ENCODE measurements at regions not wholly inside any gene's neighbourhood (a gene's known extent, or its start where the extent isn't known, plus 50 kb on each side); places are given as distances from the start of the nearest gene placed in this dataset.
A peak's percentile ranks its signal among the peaks of the same experiment; 100 is the strongest.

DNA sequence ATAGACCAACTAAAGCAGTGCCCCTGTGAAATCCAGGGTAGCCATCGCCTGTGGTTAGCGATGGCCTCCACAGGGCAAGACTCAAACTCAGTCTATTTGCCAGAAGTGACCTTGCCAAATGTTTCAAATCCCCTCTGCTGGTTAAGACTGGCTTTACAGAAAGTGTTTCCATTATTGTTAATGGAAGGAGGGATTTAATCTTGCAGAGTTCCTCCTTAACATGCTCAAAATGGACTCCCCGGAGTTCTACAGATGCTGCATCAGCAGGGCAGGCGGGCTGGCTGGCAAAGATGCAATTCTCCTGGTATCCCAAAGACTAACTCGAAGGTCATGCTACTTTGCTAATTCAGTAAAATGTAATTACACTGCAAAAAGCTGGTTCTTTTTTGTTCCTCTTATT is 313.0 kb upstream of the SLC7A11 start:
- no peak for DNase-seq

- DNase-seq = no peak
Measured at GRCh38 chr4:138553001-138553845, 311.1 kb upstream of the SLC7A11 start.

- no peak for DNase-seq
Measured at GRCh38 chr4:138542191-138542776, 300.1 kb upstream of the SLC7A11 start.

GRCh38 chr4:138540056-138540800 is 298.1 kb upstream of the SLC7A11 start:
- no peak for DNase-seq

DNA sequence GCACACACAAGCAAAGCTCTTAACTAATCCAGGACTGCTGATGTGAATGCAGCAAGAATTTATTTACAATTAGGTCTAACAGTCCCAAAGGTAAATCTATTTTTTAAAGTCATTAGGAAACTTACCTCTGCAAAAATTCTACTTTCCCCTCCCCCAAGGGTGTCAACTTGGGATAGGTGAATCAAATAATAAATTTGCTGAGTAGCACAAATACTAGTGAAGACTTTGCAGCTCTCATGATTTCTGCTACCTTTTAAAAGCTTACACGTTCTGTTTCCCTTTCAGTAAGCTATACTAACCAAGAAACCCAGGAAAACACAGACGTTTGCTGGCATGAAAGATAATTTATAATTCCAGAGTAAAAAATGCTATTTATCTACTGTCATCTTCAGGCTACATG is 296.6 kb upstream of the SLC7A11 start:
- DNase-seq = no peak

DNA sequence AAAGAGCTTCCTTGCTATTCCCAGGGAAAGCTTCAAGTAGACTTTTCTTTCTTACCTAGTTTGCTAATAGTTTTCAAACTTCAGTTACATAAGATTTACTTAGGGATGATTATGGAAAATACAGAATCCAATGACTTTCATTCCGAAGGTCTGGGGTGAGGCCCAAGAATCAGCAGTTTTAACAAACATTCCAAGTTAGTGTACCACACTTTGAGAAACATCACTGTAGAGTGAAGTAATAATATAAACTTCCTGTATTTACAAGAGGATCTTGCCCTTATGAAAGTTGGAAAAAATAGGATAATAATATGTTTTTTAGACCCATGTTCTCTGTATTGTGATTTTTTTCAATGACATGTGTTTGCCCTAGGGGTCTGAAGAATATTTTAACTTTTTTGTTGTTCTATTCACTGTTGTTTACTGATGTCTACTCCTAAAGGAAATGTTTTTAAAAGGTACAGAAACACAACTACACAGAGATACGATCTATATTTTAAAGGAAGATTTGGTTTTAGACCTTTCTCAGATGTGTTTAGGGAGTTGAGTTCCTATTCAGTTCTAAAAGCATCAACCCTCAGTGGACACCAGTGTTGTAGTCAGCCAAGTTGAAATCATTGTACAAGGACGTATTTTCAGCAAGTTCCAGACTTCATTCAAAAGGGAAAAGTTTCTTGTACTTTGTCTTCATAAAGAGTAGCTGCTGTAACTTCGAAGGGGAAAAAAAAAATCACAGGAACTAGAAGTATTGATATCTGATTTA is 295.8 kb upstream of the SLC7A11 start:
- DNase-seq = no peak

GRCh38 chr4:138535316-138535715 is 293.2 kb upstream of the SLC7A11 start:
- no peak for DNase-seq

DNA sequence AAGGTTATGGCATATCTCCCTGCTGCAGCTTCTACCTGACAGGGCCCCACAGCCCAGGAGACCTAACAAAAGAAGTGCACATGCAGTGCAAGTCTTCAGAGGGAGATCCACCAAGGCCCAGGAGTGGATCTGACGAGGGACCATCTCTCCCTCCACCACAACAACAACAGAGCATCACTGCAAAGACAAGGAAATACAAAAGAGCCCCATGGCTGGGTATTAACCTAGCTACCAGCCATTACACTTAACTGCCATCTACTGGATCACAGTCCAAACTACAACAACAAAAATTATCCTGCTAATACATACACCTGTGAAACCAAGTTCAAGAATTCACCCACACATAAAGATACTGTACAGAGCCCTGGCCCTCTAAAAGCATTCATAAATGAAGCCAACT is 280.2 kb upstream of the SLC7A11 start:
- DNase-seq = no peak

- no peak for DNase-seq
Measured at GRCh38 chr4:138521809-138522208, 279.7 kb upstream of the SLC7A11 start.

DNA sequence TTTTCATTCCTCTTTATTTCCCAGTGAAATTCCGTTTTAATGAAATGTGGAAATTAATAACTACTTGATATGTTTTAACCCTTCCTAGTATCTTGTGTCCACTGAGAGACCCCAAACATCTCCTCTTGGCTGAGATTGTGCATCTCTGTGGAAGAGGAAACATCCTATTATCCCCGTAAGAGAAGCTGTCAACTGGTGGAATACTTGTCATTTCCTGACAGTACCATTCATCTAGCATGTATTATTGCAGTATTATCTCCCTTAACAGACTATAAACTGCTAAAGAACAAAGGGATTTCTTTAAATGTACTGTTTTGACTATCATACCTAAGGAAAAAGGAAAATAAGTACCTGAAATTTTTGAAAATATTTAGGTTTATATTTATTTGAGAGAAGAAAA is 277.3 kb upstream of the SLC7A11 start:
- DNase-seq = no peak

- no peak for DNase-seq
Measured at GRCh38 chr4:138513535-138513934, 271.4 kb upstream of the SLC7A11 start.

- no peak for DNase-seq
Measured at GRCh38 chr4:138512756-138513155, 270.6 kb upstream of the SLC7A11 start.

DNA sequence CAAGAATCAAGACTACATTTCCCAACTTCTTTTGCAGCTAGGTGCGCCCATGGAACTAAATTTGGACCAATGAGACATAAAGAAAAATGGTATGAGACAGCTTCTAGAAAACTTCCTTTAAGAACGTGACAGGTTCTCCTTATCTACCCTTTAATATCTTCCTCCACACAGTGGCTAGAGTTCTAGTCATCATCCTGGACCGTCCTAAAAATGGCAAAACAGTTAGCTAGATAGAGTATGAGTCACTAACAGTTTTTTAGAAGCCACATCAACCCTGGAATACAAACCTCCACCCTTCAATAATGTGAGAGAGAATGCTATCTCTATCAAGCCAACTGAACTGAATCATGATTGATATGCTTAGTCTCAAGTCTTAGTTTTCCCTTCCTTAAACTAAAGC is 267.9 kb upstream of the SLC7A11 start:
- DNase-seq = no peak

DNA sequence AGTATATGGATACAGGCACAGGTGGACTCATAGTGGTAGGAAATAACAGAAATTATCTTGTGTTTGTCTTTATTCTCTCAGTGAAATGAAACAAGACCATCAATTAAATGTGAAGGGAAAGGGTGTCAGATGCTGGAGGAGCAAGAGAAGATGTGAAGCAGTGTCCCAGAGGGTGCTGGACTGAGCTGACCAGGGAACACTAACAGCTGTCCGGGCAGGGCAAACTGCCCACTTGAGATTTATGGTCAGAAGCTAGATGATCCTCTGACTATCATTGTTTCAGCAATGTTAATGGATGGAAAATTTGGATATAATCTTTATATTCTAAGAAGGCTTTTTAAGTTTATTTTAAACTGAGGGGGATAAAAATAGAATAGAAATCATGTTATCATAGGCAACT is 267.2 kb upstream of the SLC7A11 start:
- no peak for DNase-seq

GRCh38 chr4:138507522-138507921 is 265.4 kb upstream of the SLC7A11 start:
- no peak for DNase-seq

DNA sequence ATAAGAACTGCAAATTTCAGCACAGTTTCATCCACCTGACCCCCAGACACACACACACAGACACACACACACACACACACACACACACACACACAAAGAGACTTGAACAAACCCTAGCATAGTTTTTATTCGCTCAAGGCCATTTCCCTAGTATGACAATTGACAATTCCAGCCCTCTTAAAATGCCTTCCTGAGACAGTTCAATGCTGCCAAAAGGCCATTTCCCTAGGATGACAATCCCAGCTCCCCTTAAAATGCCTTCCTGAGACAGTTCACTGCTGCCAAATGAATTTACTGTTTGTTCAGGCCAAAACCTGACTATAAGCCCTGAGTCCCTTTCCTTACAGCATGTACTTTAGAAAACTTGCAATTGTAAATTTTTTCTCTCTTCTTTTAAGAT is 259.5 kb upstream of the SLC7A11 start:
- no peak for DNase-seq

GRCh38 chr4:138500869-138501268 is 258.7 kb upstream of the SLC7A11 start:
- no peak for DNase-seq

- no peak for DNase-seq
Measured at GRCh38 chr4:138499627-138500026, 257.5 kb upstream of the SLC7A11 start.

DNA sequence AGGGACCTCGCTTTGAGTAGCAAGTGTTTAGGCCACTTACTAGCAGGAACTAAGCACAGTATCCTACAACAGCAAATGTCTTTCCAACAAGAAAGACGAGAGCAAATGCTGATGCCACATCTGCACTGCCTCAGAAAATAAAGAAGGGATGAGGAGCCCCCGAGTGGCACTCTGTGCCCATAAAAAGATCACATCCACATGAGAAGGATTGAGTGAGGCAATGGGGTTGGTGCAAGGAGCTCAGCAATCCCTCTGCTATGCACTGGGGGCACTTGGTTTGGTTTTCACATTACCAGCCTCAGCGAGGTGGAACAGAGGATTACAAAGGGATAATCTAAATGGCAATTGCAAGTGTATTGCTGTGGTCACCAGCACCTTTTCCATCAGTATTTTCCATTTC is 252.8 kb upstream of the SLC7A11 start:
- peak; percentile 2 for DNase-seq

GRCh38 chr4:138494116-138494515 is 252.0 kb upstream of the SLC7A11 start:
- DNase-seq = no peak

DNA sequence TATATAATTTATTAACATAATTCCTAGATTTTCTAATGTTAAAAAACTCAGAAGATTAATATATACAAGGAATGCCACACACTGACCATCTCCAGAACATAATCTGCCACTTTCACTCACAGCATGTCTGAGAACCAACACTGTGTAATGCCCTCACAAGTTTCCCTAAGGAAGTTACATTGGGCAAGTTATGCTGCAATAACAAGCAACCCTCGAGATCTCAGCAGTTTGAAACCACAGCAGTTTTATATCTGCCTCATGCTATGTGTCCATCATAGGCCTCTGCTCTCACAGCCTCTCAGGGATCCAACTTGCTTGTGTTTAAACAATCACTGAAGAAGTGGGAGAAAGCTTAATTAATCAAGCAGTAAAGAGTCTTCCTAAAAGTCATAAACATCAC is 250.0 kb upstream of the SLC7A11 start:
- DNase-seq = no peak

DNA sequence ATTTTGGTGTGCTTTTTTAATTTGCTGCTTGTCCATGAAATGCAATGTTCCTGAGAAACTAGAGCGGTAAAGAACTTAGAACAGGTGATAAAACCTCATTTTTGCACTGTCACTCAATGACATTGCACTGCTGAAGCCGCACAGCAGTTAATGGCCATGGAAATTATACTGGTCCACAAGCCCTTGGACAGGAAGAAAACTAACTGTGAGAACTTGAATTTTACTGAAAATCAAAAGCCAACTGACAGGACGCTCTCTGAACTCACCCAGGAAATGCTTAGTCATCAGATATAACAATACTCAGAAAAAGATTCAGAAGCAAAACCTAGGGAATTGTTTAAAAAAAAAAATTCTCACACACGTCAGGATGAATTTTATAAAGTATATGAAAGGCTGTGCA is 246.4 kb upstream of the SLC7A11 start:
- DNase-seq = no peak

GRCh38 chr4:138487670-138488069 is 245.5 kb upstream of the SLC7A11 start:
- DNase-seq = no peak

All from NCI-H1694 treated with DMSO at 0.1 percent for 48 hours (cell line).